ENCODE measurements at regions not wholly inside any gene's neighbourhood (a gene's known extent, or its start where the extent isn't known, plus 50 kb on each side); places are given as distances from the start of the nearest gene placed in this dataset.

- TF ChIP-seq CTCF (IDR thresholded peaks at IDR 0.05) (no peak), EP300 (IDR thresholded peaks at IDR 0.05) (no peak), POLR2A (IDR thresholded peaks at IDR 0.05; ENCODE audit: low read depth) (no peak)
Observed at GRCh38 chr18:52244658-52245057, 95.3 kb upstream of the DCC start.

Measured in esophagus muscularis mucosa (tissue), 4 donors.